ENCODE measurements at regions not wholly inside any gene's neighbourhood (a gene's known extent, or its start where the extent isn't known, plus 50 kb on each side); places are given as distances from the start of the nearest gene placed in this dataset.
"Not testable (repeated sequence)": the region's sequence is repeated elsewhere in the genome, so short reads cannot be mapped to it uniquely, and the experiment has no call there.

- no peak overlapping the region for H3K27ac ChIP-seq
- H3K36me3 ChIP-seq: no peaks in the 10 kb centered on the region
- H3K9me3 ChIP-seq (replicated peaks): no peaks in the 10 kb centered on the region
- no peak overlapping the region for H3K4me3 ChIP-seq
- H3K27me3 ChIP-seq: no peaks in the 10 kb centered on the region
- DNase-seq: no peak
- H3K4me1 ChIP-seq: no peaks in the 10 kb centered on the region
These were observed 99.6 kb downstream of the ATP6V1G3 start for GRCh38 chr1:198440842-198441241.

GRCh38 chr1:198437332-198437731 is 103.1 kb downstream of the ATP6V1G3 start:
- Histone ChIP-seq H3K27me3 (no peaks in the 10 kb centered on the region), H3K9me3 (replicated peaks) (no peaks in the 10 kb centered on the region), H3K4me1 (no peaks in the 10 kb centered on the region), H3K36me3 (no peaks in the 10 kb centered on the region), H3K27ac (no peak overlapping the region), H3K4me3 (no peak overlapping the region)
- no peak for DNase-seq

GRCh38 chr1:198436276-198436675 is 104.2 kb downstream of the ATP6V1G3 start:
- no peaks in the 10 kb centered on the region for H3K4me1 ChIP-seq
- no peak for DNase-seq
- H3K27me3 ChIP-seq: no peaks in the 10 kb centered on the region
- H3K4me3 ChIP-seq: no peak overlapping the region
- H3K36me3 ChIP-seq: no peaks in the 10 kb centered on the region
- no peaks in the 10 kb centered on the region for H3K9me3 ChIP-seq (replicated peaks)
- H3K27ac ChIP-seq: no peak overlapping the region

- DNase-seq: no peak
- H3K9me3 ChIP-seq (replicated peaks): no peaks in the 10 kb centered on the region
- no peak overlapping the region for H3K27ac ChIP-seq
- no peaks in the 10 kb centered on the region for H3K27me3 ChIP-seq
- no peaks in the 10 kb centered on the region for H3K36me3 ChIP-seq
- no peak overlapping the region for H3K4me3 ChIP-seq
- no peaks in the 10 kb centered on the region for H3K4me1 ChIP-seq
These were observed 105.4 kb downstream of the ATP6V1G3 start for GRCh38 chr1:198435056-198435455.

GRCh38 chr1:198424441-198424840 is 116.0 kb downstream of the ATP6V1G3 start:
- Histone ChIP-seq H3K4me1 (no peaks in the 10 kb centered on the region), H3K36me3 (no peaks in the 10 kb centered on the region), H3K27ac (no peak overlapping the region), H3K4me3 (no peak overlapping the region), H3K27me3 (no peaks in the 10 kb centered on the region), H3K9me3 (replicated peaks) (no peaks in the 10 kb centered on the region)
- DNase-seq: no peak

GRCh38 chr1:198423673-198424072 is 116.8 kb downstream of the ATP6V1G3 start:
- no peak for DNase-seq
- H3K4me3 ChIP-seq: no peak overlapping the region
- no peaks in the 10 kb centered on the region for H3K36me3 ChIP-seq
- no peak overlapping the region for H3K27ac ChIP-seq
- H3K27me3 ChIP-seq: no peaks in the 10 kb centered on the region
- no peaks in the 10 kb centered on the region for H3K4me1 ChIP-seq
- H3K9me3 ChIP-seq (replicated peaks): no peaks in the 10 kb centered on the region

- no peaks in the 10 kb centered on the region for H3K9me3 ChIP-seq (replicated peaks)
- H3K4me1 ChIP-seq: no peaks in the 10 kb centered on the region
- H3K36me3 ChIP-seq: no peaks in the 10 kb centered on the region
- no peak overlapping the region for H3K4me3 ChIP-seq
- no peak for DNase-seq
- H3K27me3 ChIP-seq: no peaks in the 10 kb centered on the region
- no peak overlapping the region for H3K27ac ChIP-seq
These were observed 123.4 kb downstream of the ATP6V1G3 start for GRCh38 chr1:198417039-198417438.

- Histone ChIP-seq H3K4me3 (no peak overlapping the region), H3K27ac (no peak overlapping the region), H3K4me1 (no peaks in the 10 kb centered on the region), H3K27me3 (no peaks in the 10 kb centered on the region), H3K36me3 (no peaks in the 10 kb centered on the region), H3K9me3 (replicated peaks) (no peaks in the 10 kb centered on the region)
- DNase-seq: no peak
These were observed 124.2 kb downstream of the ATP6V1G3 start for GRCh38 chr1:198416296-198416695.

GRCh38 chr1:198411240-198411639 is 129.2 kb downstream of the ATP6V1G3 start:
- Histone ChIP-seq H3K4me1 (no peaks in the 10 kb centered on the region), H3K27me3 (no peaks in the 10 kb centered on the region), H3K4me3 (no peak overlapping the region), H3K27ac (no peak overlapping the region), H3K9me3 (replicated peaks) (no peaks in the 10 kb centered on the region), H3K36me3 (no peaks in the 10 kb centered on the region)
- DNase-seq: no peak

GRCh38 chr1:198408716-198409115 is 131.8 kb downstream of the ATP6V1G3 start:
- DNase-seq: no peak
- H3K27me3 ChIP-seq: no peaks in the 10 kb centered on the region

GRCh38 chr1:198404632-198405031 is 135.8 kb downstream of the ATP6V1G3 start:
- DNase-seq; H3K4me1 ChIP-seq; H3K27ac ChIP-seq; H3K9me3 ChIP-seq (replicated peaks); H3K27me3 ChIP-seq; H3K4me3 ChIP-seq; H3K36me3 ChIP-seq: not testable (repeated sequence)

More at GRCh38 chr1:198408716-198409115, 131.8 kb downstream of the ATP6V1G3 start:
- Histone ChIP-seq H3K4me1 (no peaks in the 10 kb centered on the region), H3K4me3 (no peak overlapping the region), H3K9me3 (replicated peaks) (no peaks in the 10 kb centered on the region), H3K36me3 (no peaks in the 10 kb centered on the region), H3K27ac (no peak overlapping the region)

- Histone ChIP-seq H3K27me3 (no peaks in the 10 kb centered on the region), H3K27ac (no peak overlapping the region), H3K4me1 (no peaks in the 10 kb centered on the region), H3K36me3 (no peaks in the 10 kb centered on the region), H3K9me3 (replicated peaks) (no peaks in the 10 kb centered on the region), H3K4me3 (no peak overlapping the region)
- DNase-seq: no peak
These were observed 140.4 kb downstream of the ATP6V1G3 start for GRCh38 chr1:198400063-198400462.

- Histone ChIP-seq H3K27ac (no peak overlapping the region), H3K4me1 (no peaks in the 10 kb centered on the region), H3K36me3 (no peaks in the 10 kb centered on the region), H3K27me3 (no peaks in the 10 kb centered on the region), H3K4me3 (no peak overlapping the region), H3K9me3 (replicated peaks) (no peaks in the 10 kb centered on the region)
- DNase-seq: no peak
These were observed 141.0 kb downstream of the ATP6V1G3 start for GRCh38 chr1:198399452-198399851.

- no peak for DNase-seq
- Histone ChIP-seq H3K9me3 (replicated peaks) (no peaks in the 10 kb centered on the region), H3K4me3 (no peak overlapping the region), H3K27me3 (no peaks in the 10 kb centered on the region), H3K27ac (no peak overlapping the region), H3K36me3 (no peaks in the 10 kb centered on the region), H3K4me1 (no peaks in the 10 kb centered on the region)
These were observed 143.2 kb downstream of the ATP6V1G3 start for GRCh38 chr1:198397208-198397808.

- Histone ChIP-seq H3K4me1 (no peaks in the 10 kb centered on the region), H3K4me3 (no peak overlapping the region), H3K27me3 (no peaks in the 10 kb centered on the region), H3K9me3 (replicated peaks) (no peaks in the 10 kb centered on the region), H3K27ac (no peak overlapping the region), H3K36me3 (no peaks in the 10 kb centered on the region)
- DNase-seq: no peak
These were observed 149.0 kb downstream of the ATP6V1G3 start for GRCh38 chr1:198391393-198392020.

GRCh38 chr1:198387587-198387986 is 152.9 kb downstream of the ATP6V1G3 start:
- H3K9me3 ChIP-seq (replicated peaks): no peaks in the 10 kb centered on the region
- no peak for DNase-seq
- H3K4me1 ChIP-seq: no peaks in the 10 kb centered on the region
- H3K27ac ChIP-seq: no peak overlapping the region
- no peaks in the 10 kb centered on the region for H3K27me3 ChIP-seq
- H3K4me3 ChIP-seq: no peak overlapping the region
- no peaks in the 10 kb centered on the region for H3K36me3 ChIP-seq
